ENCODE measurements at regions not wholly inside any gene's neighbourhood (a gene's known extent, or its start where the extent isn't known, plus 50 kb on each side); places are given as distances from the start of the nearest gene placed in this dataset.

- H3K36me3 ChIP-seq: no peaks in the 10 kb centered on the region
- peaks cover 14% of the 10 kb centered on the region for H3K4me1 ChIP-seq
- ATAC-seq: no peak
- TF ChIP-seq CTCF (IDR thresholded peaks at IDR 0.05): no peak
- no peaks in the 10 kb centered on the region for H3K27me3 ChIP-seq
- H3K27ac ChIP-seq: no peak overlapping the region
- DNase-seq: no peak
- no peak overlapping the region for H3K4me3 ChIP-seq
- intact Hi-C loops (cut with DNase I): no loop called here
- H3K9me3 ChIP-seq: no peaks in the 10 kb centered on the region
Observed at GRCh38 chr10:129093641-129094040, 373.4 kb upstream of the MGMT start.

GRCh38 chr10:129094233-129094632 is 372.8 kb upstream of the MGMT start:
- no peaks in the 10 kb centered on the region for H3K9me3 ChIP-seq
- intact Hi-C loops (cut with DNase I): no loop called here
- H3K36me3 ChIP-seq: no peaks in the 10 kb centered on the region
- H3K4me3 ChIP-seq: no peak overlapping the region
- DNase-seq (no peak), ATAC-seq (no peak)
- TF ChIP-seq CTCF (IDR thresholded peaks at IDR 0.05): no peak
- no peak overlapping the region for H3K27ac ChIP-seq
- peaks cover 14% of the 10 kb centered on the region for H3K4me1 ChIP-seq
- H3K27me3 ChIP-seq: no peaks in the 10 kb centered on the region

GRCh38 chr10:129094861-129095260 is 372.2 kb upstream of the MGMT start:
- DNase-seq: no peak
- intact Hi-C loops (cut with DNase I): no loop called here
- H3K4me3 ChIP-seq: no peak overlapping the region
- no peaks in the 10 kb centered on the region for H3K9me3 ChIP-seq
- peaks cover 14% of the 10 kb centered on the region for H3K4me1 ChIP-seq
- no peak overlapping the region for H3K27ac ChIP-seq
- H3K36me3 ChIP-seq: no peaks in the 10 kb centered on the region
- TF ChIP-seq CTCF (IDR thresholded peaks at IDR 0.05): no peak
- ATAC-seq: no peak
- H3K27me3 ChIP-seq: no peaks in the 10 kb centered on the region

GRCh38 chr10:129095680-129096064 is 371.4 kb upstream of the MGMT start:
- DNase-seq (no peak), ATAC-seq (no peak)
- H3K9me3 ChIP-seq: no peaks in the 10 kb centered on the region
- no peaks in the 10 kb centered on the region for H3K27me3 ChIP-seq
- H3K27ac ChIP-seq: no peak overlapping the region
- no peaks in the 10 kb centered on the region for H3K36me3 ChIP-seq
- intact Hi-C loops (cut with DNase I): no loop called here
- no peak overlapping the region for H3K4me3 ChIP-seq
- H3K4me1 ChIP-seq: peaks cover 14% of the 10 kb centered on the region
- no peak for TF ChIP-seq CTCF (IDR thresholded peaks at IDR 0.05)

GRCh38 chr10:129096065-129096984 is 370.7 kb upstream of the MGMT start:
- H3K4me1 ChIP-seq: peaks cover 14% of the 10 kb centered on the region
- no peaks in the 10 kb centered on the region for H3K36me3 ChIP-seq
- H3K27ac ChIP-seq: no peak overlapping the region
- TF ChIP-seq CTCF (IDR thresholded peaks at IDR 0.05): no peak
- peak; percentile 46 for ATAC-seq
- H3K9me3 ChIP-seq: no peaks in the 10 kb centered on the region
- intact Hi-C loops (cut with DNase I): no loop called here
- no peak for DNase-seq
- H3K4me3 ChIP-seq: no peak overlapping the region
- no peaks in the 10 kb centered on the region for H3K27me3 ChIP-seq
